Keratinocyte (primary cell): ENCODE measurements at regions not wholly inside any gene's neighbourhood (a gene's known extent, or its start where the extent isn't known, plus 50 kb on each side); places are given as distances from the start of the nearest gene placed in this dataset.

Experiments
- DNase-seq: peaks from one replicate; pipeline ENCODE4 v3.0.0-alpha.2; 2011; ENCODE audit warnings: low read depth, missing footprints, low spot score
- FAIRE-seq: peaks from 2 replicates; lab custom pipeline; 2011; peaks lifted over from hg19 to GRCh38; lab: Jason Lieb, UNC
- H2AFZ ChIP-seq: 2 replicates; pipeline ENCODE4 v1.6.0; 2012; ENCODE audit warnings: low read length, control low read depth, inconsistent platforms; ENCODE audit not compliant: control insufficient read depth
- H3K27ac ChIP-seq: 2 replicates; pipeline ENCODE4 v1.5.1; 2011; ENCODE audit warnings: low read length; ENCODE audit not compliant: control insufficient read depth, insufficient read depth
- H3K27me3 ChIP-seq: 3 replicates; pipeline ENCODE4 v1.6.0; 2011; ENCODE audit warnings: low read length; ENCODE audit not compliant: control insufficient read depth, insufficient read depth; ENCODE audit errors: extremely low read depth
- H3K36me3 ChIP-seq, 2 experiments: 2 replicates in 1 of 2; 3 replicates in 1 of 2; pipeline ENCODE4 v1.5.1; 2011; ENCODE audit warnings: low read length in 2 of 2, mild to moderate bottlenecking in 1 of 2; ENCODE audit not compliant: control insufficient read depth in 2 of 2, insufficient read depth in 2 of 2; ENCODE audit errors: extremely low read depth in 1 of 2
- H3K4me1 ChIP-seq: 3 replicates; pipeline ENCODE4 v1.5.1; 2011; ENCODE audit warnings: low read length; ENCODE audit not compliant: control insufficient read depth, insufficient read depth; ENCODE audit errors: extremely low read depth
- H3K4me2 ChIP-seq: 3 replicates; pipeline ENCODE4 v1.6.0; 2011; ENCODE audit warnings: low read depth, low read length; ENCODE audit not compliant: control insufficient read depth, insufficient read depth; ENCODE audit errors: extremely low read depth
- H3K4me3 ChIP-seq, 3 experiments: fragments of 200-600 bp in 1 of 3; sonication (generic) in 1 of 3; 2 replicates in 2 of 3; 3 replicates in 1 of 3; pipeline ENCODE4 v1.5.1; 2011 to 2016; ENCODE audit warnings: low read length in 3 of 3, mild to moderate bottlenecking in 3 of 3, control low read depth in 2 of 3, inconsistent platforms in 1 of 3, low read depth in 1 of 3, mixed read lengths in 1 of 3, mixed run types in 1 of 3, moderate library complexity in 1 of 3; ENCODE audit not compliant: control insufficient read depth in 2 of 3, insufficient read depth in 2 of 3; ENCODE audit errors: extremely low read depth in 1 of 3
- H3K79me2 ChIP-seq: 2 replicates; pipeline ENCODE4 v1.6.0; 2012; ENCODE audit warnings: low read length; ENCODE audit not compliant: control insufficient read depth, insufficient read depth
- H3K9ac ChIP-seq: 3 replicates; pipeline ENCODE4 v1.6.0; 2011; ENCODE audit warnings: low read length; ENCODE audit not compliant: control insufficient read depth, insufficient read depth; ENCODE audit errors: extremely low read depth
- H3K9me1 ChIP-seq: 3 replicates; pipeline ENCODE4 v1.6.0; 2011; ENCODE audit warnings: low read length; ENCODE audit not compliant: control insufficient read depth, insufficient read depth; ENCODE audit errors: extremely low read depth
- H3K9me3 ChIP-seq: 2 replicates; pipeline ENCODE4 v1.5.1; 2012; ENCODE audit warnings: low read depth, low read length; ENCODE audit not compliant: control insufficient read depth
- H4K20me1 ChIP-seq: 3 replicates; pipeline ENCODE4 v1.6.0; 2011; ENCODE audit warnings: low read length; ENCODE audit not compliant: control insufficient read depth, insufficient read depth; ENCODE audit errors: extremely low read depth
- CTCF ChIP-seq, 3 experiments: IDR thresholded peaks in 1 of 3; conservative IDR thresholded peaks in 1 of 3; optimal IDR thresholded peaks in 1 of 3; 2 replicates in 2 of 3; 3 replicates in 1 of 3; pipeline versions ENCODE3 to v1.5.1; 2011; ENCODE audit warnings: low read length in 3 of 3, mild to moderate bottlenecking in 3 of 3, moderate library complexity in 2 of 3, control low read depth in 1 of 3, inconsistent platforms in 1 of 3; ENCODE audit not compliant: insufficient read depth in 2 of 3; ENCODE audit errors: extremely low read depth in 1 of 3
- EZH2 ChIP-seq: IDR thresholded peaks from one replicate; pipeline ENCODE4 v1.6.1; 2012; ENCODE audit warnings: inconsistent platforms, mild to moderate bottlenecking, low read length, moderate library complexity
- dilution Hi-C: fragments of 300-500 bp; cut with MboI; formaldehyde crosslinking; loops from one replicate; pipeline ENCODE4 v1.7.0; 2020; ENCODE audit warnings: low sequenced_read_pairs; ENCODE audit not compliant: extremely low pct_ligation_motif_present

- Histone ChIP-seq H2AFZ (no peak overlapping the region), H3K27ac (peak overlapping the region; percentile 62), H3K9ac (no peak overlapping the region), H3K4me1 (peaks cover 35% of the 10 kb centered on the region), H3K79me2 (no peaks in the 10 kb centered on the region), H3K4me2 (peak overlapping the region; percentile 71), H4K20me1 (no peaks in the 10 kb centered on the region), H3K36me3 (no peaks in the 10 kb centered on the region), H3K9me3 (no peaks in the 10 kb centered on the region), H3K9me1 (no peaks in the 10 kb centered on the region), H3K4me3 (no peak overlapping the region), H3K27me3 (no peaks in the 10 kb centered on the region)
- TF ChIP-seq CTCF (optimal IDR thresholded peaks at IDR 0.05 in 1 of 3, IDR thresholded peaks at IDR 0.05 in 1 of 3, conservative IDR thresholded peaks at IDR 0.05 in 1 of 3; ENCODE audit: extremely low read depth in 1 of 3, insufficient read depth in 2 of 3, low read length in 3 of 3): no peak
- dilution Hi-C loops: no loop called here
- FAIRE-seq (peak; percentile 86), DNase-seq (no peak)
Observed at GRCh38 chr2:180677930-180678624, 302.3 kb upstream of the UBE2E3 start.

- FAIRE-seq: peak; percentile 87
- no peak overlapping the region for H3K9ac ChIP-seq
- dilution Hi-C loops: no loop called here
- H3K4me1 ChIP-seq: peaks cover 35% of the 10 kb centered on the region
- no peaks in the 10 kb centered on the region for H3K36me3 ChIP-seq
- DNase-seq: peak; percentile 25
- H3K27me3 ChIP-seq: no peaks in the 10 kb centered on the region
- TF ChIP-seq EZH2: no peak
- TF ChIP-seq CTCF (optimal IDR thresholded peaks at IDR 0.05 in 1 of 3, IDR thresholded peaks at IDR 0.05 in 1 of 3, conservative IDR thresholded peaks at IDR 0.05 in 1 of 3; ENCODE audit: extremely low read depth in 1 of 3, insufficient read depth in 2 of 3, low read length in 3 of 3): no peak
- H3K4me3 ChIP-seq: peak overlapping the region in 1 of 3 experiments; percentile 36
- H3K27ac ChIP-seq: peak overlapping the region; percentile 62
- peak overlapping the region; percentile 71 for H3K4me2 ChIP-seq
- H3K79me2 ChIP-seq: no peaks in the 10 kb centered on the region
- H2AFZ ChIP-seq: peak overlapping the region; percentile 70
- no peaks in the 10 kb centered on the region for H4K20me1 ChIP-seq
- no peaks in the 10 kb centered on the region for H3K9me1 ChIP-seq
- no peaks in the 10 kb centered on the region for H3K9me3 ChIP-seq
Observed at GRCh38 chr2:180677200-180677599, 303.2 kb upstream of the UBE2E3 start.
